Stimulated activated CD8-positive, alpha-beta memory T cell treated with anti-CD3 and anti-CD28 coated beads, Interleukin-15, amount 100 ng/mL, for 48 hours (primary cell): ENCODE measurements at regions not wholly inside any gene's neighbourhood (a gene's known extent, or its start where the extent isn't known, plus 50 kb on each side); places are given as distances from the start of the nearest gene placed in this dataset.

Source experiments
- DNase-seq, 2 donors: peaks; one replicate each; pipeline ENCODE4 v3.0.0-alpha.2; 2020; ENCODE audit warnings: low read depth in 2 of 2

DNA sequence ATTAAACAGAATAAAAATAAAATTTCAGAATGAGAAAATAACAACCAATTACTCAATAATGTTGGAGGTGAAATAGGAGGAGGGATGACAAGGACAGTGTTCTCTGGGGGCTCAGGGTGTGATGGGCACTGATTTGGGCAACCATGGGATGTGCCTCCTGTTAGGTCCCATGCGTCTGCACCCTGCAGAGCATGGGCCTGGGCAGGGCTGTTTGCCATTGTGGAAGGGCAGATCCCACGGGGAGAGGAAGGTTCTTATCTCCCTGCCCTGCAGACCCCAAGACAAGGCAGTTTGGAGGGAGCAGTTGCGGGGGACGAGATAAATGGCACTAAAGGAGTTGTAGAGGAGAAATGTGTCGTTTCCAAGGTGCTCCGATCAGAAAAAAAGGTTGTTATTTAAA, 206.3 kb downstream of the THBS2 start:
- DNase-seq: no peak

DNA sequence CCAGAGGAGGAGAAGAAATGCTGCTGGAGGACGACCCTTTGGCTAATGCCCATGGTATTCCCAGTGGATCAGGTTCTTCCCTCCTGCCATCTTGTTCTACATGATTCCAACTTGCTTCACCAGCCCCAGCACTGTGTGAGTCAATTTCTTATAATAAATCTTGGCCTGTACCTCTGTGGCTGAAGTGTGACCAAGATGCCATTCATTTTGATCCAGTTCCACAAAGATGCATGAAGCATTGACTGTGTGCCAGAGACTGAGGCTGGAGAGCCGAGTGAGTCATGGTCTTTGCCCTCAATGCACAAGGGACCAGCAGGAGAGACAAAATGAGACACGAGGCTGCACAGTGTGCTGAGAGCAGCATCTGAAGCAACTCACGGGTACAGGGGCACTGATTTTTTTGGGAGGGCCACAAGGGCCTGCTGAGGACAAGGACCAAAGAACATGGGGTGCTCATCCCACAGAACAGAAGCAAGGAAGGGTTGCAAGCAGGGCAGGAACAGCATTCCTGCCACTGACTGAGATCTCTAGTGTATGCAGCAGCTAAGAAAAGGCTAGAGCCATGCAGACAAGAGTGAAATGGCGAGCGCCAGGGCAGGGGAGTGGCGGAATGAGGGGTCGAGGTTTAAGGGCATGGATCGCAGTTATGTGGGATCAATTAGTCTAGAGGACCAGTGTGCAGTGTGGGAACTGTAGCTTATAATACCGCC, 207.0 kb downstream of the THBS2 start:
- no peak for DNase-seq

DNA sequence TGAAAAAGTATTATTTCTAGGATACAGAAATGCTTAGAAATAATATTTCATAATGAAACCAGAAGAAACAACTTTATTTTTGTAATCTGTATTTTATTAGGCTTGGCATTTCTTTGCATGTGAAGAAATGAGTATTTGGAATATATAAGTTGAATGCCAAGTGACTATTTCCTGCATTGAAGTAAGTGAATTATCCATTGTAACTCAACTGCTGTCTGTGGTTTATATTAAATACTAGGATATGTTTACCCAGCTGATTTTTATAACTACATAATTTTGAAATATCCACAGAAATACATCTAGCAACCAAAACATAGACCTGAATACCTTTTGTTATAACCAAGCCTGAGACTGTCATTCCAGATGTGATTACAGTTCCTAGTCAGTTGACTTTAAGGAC, 207.6 kb downstream of the THBS2 start:
- DNase-seq: no peak

DNA sequence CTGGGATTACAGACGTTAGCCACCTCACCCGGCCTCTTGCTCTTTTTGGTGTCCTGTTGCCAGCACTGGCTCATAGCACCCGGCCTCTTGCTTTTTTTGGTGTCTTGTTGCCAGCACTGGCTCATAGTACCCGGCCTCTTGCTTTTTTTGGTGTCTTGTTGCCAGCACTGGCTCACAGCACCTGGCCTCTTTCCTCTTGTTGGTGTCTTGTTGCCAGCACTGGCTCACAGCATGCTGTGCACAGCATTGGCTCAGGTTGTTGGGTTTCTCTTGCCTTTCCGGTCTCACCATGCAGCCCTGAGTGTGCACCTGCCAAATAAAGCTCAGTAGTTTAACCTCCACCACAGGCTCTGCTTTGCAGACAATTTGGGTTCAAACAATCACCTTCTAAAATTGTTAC, 208.2 kb downstream of the THBS2 start:
- no peak for DNase-seq

DNA sequence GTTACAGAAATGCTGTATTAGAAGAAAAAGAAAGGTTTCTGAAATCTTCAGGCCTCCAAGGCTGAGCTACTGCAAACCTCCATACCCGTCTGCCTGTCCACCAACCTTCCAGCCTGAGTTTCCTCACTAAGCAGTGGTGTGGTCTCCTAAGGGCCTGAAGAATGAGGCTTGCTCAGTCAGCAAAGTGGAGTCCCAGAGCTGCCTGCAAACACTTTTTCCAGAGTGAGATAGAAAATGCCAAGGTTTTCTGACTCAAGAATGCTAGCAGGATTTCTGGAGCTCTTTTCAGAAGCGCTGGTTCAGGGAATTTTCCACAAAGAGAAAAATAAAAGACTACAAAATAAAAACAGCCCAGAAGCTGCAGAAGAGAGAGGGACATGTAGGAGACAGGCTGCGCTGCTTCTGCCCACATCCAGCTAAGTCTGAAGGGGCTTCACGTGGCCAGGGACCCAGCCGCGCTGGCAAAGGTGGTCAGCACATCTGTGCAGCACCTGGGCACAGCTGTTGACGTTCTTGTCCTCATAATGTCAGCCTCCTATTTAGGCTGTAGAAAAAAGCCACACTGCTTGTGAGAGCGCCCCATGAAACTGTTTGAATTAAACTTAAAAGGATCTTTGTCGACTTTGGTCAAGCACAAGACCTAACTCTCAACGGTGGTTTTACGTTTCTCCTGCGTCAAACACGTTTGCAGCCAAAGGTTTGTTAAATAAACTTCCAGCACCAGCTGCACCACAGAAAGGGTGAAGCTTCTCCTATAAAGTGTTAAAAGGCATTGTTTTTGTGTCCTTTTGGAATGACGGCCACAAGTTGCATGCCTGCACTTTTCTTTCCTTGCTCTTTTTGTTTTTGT, 209.0 kb downstream of the THBS2 start:
- no peak for DNase-seq

DNA sequence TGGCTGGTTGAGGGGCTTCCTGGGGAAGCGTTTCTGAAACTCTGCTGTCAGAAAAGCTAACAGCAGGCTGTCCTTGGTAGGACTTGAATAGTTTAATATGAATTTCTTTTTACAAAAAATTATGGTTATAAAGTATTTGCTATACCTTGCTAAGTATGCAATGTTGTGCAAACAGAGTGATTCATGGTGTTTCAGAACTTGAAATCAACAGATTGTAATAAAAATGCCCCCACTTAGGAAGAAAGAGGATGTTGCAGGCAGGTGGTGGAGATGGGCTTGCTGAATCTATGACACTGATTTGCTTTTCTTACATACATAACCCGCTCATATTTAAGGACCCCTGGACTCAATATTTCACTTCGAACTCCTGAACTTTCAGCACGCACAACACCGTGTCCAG, 211.6 kb downstream of the THBS2 start:
- DNase-seq: no peak

DNA sequence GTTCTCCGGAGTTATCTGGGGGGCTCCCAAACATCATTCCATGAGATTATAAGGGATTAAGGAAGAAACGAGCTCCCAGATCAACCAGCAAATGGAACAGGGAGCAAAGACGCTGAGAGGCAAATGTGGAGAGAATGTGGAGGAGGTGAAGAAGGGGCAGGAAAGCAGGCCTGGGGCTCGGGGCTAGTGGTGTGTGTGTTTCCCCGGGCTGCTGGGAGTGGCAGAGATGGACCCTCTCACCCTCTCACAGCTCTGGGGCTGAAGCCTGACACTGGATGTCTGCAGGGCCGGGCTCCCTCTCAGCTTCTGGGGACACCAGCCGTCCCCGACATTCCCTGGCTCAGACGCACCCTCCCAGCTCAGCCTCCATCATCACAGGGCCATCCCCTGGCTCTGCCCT, 212.6 kb downstream of the THBS2 start:
- DNase-seq: no peak

DNA sequence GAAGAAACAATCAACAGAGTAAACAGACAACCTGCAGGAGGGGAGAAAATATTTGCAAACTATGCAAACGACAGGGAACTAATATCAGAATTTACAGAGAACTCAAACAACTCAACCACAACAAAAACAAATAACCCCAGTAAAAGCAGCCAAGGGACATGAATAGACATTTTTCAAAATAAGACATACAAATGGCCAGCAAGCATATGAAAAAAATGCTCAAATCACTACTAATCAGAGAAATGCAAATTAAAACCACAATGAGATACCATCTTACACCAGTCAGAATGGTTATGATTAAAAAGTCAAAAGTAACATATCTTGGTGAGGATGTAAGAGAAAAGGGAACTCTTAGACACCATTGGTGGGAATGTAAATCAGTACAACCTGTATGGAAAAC, 215.0 kb downstream of the THBS2 start:
- DNase-seq: no peak

DNA sequence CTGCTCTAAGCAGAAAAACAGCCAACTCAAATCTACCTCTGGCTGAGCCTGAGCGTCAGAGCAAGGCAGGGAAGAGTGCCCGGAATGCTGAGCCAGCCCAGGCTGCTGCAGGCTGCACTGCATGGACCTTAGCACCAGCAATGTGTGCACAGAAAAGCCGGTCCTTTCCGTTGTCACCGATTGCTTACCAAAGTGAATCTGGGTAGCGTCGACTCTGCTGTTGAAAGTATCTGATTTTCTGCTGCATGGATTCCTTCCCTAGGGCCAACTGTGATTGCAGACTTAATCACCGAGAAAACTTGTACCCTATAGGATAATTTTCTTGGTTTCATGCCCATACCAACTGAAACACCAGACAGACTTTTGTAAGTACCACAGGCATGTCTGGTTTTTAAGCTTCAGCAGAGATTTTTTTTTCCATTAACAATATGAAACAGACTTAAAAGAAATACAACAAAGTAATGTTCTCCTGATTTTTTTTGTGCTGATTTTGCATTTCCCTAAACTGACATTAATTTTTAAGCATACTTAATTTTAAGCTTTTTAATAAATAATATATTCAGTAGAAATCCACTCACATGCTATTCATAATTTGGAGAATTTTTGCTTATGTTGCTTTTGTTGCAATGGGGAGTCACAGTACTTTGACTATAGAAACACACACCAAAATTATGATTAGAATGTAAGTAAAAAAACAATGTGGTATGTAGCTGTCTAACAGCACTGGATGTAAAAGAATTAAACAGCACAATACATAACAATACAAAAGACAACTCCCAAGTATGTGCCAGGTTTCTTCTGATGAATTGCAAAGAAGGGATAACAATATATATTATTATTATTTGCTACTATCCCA, 218.0 kb downstream of the THBS2 start:
- DNase-seq: no peak

DNA sequence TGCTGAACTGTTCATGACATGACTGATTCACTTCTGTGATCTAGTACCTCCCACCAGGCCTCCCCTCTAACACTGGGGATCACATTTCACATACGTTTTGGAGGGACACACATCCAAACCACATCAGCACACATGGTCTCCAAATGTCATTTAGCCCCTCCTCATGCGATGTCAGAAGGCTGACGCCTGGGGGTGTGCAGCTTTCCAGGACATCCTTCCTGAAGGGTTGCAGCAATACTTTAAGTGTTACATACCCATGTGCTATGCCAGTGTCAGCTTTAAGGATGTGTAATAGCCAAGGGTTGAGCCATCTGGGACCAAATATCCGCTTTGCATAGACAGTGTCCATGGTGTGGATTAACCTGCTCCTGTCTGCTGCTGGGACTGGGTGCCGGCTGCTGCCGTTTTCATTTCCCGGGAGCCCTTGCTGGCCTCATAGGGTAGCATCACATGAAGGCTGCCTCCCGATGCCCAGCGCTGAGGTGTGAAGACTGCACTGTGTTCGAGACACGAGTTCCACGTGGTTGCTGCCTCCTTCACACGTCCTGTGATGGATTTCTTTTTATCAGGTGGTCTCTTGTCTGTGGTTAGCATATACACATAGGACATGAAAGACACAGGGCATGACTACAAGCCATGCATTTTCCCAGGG, 219.0 kb downstream of the THBS2 start:
- no peak for DNase-seq

DNA sequence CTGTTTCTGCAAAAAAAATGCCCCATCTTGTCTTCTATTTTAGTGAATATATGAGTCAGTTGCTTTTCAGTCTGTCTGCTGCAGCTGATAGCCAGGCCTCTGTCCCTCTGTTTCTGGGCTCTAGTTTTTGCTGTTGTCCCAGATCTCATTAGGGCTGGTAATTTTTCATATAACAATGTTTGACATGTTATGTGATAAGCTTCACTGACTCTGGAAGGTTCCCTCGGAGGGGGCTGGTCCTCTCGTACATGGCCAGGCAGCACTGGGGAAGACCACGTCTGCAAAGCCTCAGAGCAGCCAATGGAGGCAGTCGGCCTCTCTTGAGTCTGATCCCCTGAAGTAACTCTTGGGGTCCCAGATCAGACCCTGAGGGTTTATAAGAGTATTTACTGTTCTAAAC, 223.8 kb downstream of the THBS2 start:
- no peak for DNase-seq

DNA sequence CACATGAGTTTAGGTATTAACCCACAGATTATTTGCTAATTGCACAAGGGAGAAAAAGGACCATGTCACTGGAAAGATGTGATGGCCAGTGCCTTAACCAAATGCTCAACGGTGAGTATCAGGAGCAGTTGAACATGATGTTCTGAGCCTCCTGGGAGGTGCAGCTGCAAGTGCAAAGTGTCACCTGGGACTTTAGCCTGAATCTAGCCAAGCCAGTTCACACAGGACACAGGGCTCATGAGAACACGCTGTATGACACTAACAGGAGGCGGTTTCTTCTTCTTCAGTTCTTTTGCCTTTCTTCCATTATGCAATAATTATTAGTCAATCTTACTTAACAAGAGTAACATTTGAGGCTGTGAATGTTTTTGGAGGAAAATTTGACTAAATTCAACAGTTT, 225.3 kb downstream of the THBS2 start:
- no peak for DNase-seq

DNA sequence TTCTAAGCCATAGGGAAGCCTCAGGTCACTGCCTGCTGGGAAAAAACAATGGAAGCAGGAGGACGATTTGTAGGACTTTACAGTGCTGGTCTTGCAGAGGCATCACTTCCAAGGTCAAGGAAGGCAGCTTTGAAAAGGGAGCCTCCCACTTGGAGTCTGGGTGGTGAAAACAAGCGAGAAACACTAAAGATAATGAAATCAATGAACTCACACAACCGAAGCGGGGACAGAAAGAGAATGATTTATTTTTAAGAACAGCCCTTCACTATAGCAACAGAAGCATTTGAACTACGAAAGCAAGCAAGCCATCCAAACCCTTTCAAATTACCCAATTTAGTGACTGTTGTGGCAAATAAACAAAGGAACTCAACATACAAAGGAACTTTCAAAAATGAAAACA, 227.5 kb downstream of the THBS2 start:
- no peak for DNase-seq

DNA sequence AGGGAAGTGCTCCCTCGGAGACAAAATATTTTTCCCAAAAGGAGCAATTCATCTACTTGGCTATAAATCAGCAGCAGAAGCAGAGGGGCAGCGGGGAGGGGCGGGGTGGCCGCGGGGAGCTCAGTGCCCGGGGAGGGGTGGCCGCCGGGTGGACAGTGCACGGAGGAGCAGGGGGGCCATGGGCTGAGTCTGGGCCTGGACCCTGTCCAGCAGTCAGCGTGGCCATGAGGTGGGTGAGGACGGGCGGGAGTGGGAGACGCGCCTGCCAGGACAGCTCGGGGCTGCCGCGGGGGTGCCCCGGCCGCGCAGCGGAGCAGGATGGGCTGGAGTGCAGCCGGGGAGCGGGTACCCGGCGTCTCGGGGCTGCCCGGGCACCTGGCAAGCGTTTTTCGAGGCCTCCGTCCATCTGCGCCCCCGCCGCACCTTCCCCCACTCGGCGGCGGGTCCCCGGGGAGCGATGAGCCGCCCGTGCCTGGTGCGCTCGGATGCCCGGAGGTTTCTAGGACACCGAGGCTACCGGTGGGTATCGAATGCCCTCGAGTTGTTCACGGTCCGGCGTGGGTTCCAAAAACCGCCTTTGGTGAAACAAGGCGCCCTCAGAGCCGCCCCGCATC, 229.5 kb downstream of the THBS2 start:
- no peak for DNase-seq

DNA sequence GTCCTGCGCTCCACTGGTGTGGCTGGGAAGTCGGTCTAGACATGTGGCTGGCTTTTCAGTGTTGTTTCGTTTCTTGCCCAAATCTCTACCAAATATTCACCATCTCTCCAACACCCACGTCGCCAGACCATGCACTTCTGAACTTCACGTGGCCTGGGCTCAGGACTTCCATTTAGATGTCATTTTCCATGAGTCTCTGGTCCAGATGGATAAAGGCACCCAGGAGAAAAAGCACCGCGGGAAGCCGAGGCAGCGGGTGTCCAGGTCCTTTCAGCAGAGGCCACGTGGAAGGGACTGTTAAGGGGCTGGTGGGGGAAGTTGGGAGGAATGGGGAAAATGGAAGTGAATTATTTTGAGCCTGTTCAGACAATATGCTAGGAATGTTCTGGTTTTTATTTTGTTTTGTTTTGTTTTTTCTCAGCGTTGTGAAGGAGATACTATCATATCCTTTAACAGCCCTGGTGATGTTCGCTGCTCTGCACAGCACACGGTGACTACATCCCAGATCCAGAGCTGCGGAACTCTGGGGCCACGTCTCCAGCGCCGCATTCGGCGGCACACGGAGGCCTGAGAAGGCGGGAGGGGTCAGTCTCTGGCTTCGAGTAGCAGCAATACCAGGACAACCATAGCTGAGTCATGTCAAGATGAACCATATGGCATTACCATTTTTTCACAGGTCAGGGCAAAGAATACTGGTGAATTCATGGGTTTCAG, 230.3 kb downstream of the THBS2 start:
- no peak for DNase-seq

DNA sequence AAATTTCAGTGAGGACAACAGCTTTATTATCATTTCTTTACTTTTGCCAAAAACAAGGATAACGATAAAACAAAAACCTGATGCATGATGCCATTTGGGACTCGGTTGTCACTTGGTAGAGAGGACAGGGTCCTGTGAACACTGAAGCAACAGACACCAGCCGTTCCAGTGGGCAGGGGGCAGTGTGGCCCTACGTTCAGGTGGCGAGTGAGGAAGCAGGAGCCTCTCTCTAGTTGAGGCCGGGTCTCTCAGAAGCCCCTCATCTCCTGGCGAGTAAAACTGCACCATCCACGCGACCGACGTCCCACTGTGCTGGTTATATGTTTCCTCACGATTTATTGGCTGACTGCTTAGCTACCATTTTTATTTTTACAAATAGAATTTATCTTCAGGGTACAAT, 231.6 kb downstream of the THBS2 start:
- DNase-seq: no peak

DNA sequence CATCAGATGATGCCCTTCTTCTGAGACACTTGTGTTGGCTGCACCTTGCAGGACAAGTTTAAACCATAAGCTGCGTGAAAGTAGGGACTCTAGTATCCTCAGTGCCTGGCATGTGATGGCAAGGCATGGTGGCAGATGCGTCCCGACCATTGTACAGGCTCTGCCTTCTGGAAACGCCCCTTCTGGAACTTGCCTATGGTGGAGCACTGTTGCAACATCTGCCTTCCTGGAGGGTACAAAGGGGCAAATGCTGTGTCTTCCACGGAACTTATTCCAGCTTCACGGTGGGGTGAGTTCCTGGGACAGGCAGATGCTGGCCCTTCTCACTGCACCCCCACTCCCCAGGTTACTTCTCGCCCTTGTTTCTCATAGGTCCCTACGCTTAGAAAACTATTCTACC, 232.8 kb downstream of the THBS2 start:
- DNase-seq: no peak

DNA sequence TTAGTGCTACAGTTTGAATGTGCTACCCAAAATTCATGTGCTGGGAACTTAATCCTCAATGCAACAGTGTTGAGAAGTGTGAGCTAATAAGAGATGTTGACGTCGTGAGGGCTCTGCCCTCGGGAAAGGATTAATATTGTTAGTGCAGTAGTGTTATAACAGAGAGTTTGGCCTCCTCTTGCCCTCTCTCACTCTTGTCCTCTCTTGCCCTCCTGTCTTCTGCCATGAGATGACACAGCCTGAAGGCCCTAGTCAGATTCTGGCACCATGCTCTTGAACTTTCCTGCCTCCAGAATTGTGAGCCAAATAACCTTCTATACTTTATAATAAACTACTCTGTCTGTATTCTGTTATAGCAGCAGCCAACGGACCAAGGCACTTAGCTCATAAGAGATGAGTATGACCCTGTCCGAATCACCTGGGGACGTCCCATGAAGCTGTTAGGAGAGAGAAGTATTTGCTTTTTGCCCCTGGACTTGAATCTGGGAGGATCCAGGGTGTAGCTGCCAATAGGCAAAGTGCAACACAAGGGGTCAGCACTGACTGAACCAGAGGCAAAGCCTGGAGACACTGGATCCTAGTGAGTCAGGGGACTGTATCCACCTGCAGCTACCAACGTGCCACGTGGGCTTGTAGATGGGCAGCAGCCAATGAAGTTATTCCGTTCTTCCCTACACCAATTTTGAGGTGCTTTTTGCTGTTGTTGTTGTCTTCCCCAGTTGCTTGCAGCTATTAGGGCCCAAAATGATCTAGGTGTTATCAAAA, 233.7 kb downstream of the THBS2 start:
- no peak for DNase-seq

DNA sequence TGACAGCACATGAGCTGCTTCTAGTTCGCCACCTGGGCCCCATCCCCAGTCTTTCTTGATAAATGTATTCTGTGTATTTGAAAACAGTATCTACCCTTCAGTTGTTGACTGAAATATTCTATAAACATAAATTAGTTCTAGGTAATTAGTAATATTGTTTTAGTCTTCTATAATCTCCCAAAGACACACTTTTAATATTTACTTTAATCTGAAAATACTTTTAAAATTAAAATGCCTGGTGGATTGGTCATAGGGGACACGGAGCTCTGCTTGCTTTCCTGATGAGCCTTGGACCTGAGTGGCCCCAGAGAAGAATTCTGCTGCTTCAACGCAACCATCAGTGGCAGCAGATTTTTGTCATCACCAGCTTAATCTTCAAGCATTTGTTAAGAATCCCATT, 234.5 kb downstream of the THBS2 start:
- DNase-seq: no peak

DNA sequence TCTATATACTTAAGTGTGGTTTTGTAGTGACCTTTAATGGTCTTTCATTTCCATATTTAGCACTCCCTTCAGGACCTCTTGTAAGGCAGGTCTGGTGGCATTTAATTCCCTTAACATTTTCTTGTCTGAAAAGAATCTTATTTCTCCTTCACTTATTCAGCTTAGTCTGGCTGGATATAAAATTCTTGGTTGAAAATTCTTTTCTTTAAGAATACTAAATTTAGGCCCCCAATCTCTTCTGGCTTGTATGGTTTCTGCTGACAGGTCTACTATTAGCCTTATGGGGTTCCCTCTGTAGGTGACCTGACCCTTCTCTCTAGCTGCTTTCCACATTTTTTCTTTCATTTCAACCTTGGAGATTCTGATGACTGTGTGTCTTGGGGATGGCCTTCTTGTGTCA, 236.9 kb downstream of the THBS2 start:
- no peak for DNase-seq
